C1 segment of cervical spinal cord (tissue), 14 donors: ENCODE measurements at regions not wholly inside any gene's neighbourhood (a gene's known extent, or its start where the extent isn't known, plus 50 kb on each side); places are given as distances from the start of the nearest gene placed in this dataset.

ENCODE experiments used
- DNase-seq, 14 donors: peaks; one replicate each; lab custom pipeline; 2025; lab: John Stamatoyannopoulos, UW

- DNase-seq, result no peak
Measured at GRCh38 chr3:124243177-124243859, 251.4 kb upstream of the ROPN1 start.

DNA sequence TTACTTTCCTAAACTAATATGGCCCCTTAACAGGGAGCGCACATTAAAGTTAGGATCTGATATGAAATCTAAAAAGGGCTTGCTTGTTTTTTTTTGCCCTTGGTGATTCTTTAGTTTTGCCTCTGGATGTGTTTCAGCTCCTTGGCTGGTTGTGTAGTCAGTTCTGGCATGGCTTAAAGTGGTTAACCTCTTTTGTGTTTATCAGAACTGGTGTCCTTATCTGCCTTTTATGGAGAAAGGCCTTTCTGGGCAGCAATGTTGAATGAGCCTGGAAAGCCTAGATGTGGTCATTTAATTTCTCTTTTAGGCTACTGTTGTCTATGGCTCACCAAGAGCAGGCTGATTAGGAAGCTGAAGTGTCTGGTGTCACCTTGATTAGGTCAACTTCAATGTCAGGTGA, 254.5 kb upstream of the ROPN1 start:
- DNase-seq, result no peak

DNA sequence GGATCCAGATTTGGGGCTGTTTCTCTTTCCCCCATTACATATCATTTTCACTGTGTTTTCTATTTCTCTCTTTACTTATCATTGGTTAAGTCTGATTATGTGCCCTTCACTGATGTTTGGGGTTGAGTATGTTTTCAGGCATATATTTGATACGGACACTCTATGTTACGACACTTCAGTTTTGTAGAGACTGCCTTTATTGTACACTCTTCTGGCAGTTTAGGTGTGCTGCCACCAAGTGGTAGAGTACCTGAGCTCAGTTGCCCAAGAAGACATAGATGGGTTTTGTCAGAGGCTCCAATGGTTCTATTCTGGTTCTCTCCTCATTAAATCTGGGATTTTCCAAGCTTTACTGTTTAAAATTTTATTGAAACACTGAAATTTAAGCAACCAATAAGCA, 255.0 kb upstream of the ROPN1 start:
- no peak for DNase-seq

- no peak for DNase-seq
Measured at GRCh38 chr3:124248471-124249028, 256.6 kb upstream of the ROPN1 start.

GRCh38 chr3:124249038-124249437, 257.1 kb upstream of the ROPN1 start:
- no peak for DNase-seq

DNA sequence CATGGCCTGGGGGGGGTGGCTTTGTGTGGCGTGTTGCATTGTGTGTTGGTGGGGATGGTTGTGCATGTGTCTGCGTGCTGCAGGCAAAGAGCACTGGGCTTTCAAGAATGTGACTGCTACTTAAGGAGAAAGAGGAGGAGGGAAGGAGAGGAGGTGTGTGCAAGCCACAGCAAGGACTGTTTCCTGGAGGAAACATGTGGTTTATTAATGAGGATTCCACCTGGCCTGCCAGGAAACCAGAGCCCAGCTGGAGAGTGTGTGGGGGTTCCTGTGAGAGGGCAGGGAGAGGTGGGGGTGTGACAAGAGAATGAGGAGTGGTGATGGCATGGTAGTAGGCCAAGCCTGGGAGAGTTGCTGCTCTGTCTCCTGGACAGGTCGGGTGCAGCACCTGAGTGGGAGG, 258.1 kb upstream of the ROPN1 start:
- DNase-seq, result no peak

DNA sequence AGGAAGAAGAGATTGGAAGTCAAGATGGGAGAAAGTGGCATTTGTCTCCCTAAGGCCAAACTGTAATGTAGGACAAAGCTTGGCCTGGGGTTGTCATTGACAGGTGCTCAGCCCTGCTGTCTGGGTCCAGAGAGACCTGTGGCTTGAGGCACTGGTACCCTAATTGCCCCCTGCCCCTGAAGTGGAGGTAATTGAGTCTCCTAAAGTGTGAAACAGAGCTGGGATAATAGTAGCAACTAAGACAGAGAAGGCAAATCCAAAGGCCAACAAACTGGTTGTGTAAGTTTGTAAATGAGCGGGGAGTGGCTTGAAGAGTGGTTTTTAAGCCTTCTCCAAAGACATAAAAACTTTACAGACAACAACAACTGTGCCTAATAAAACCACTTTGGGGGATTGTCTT, 264.2 kb upstream of the ROPN1 start:
- DNase-seq, result no peak

- DNase-seq, result no peak
Measured at GRCh38 chr3:124256599-124256998, 264.7 kb upstream of the ROPN1 start.

GRCh38 chr3:124257336-124257864, 265.5 kb upstream of the ROPN1 start:
- DNase-seq, result no peak

- peak in 1 of 14 donors; percentile 18 for DNase-seq
Measured at GRCh38 chr3:124258057-124258500, 266.2 kb upstream of the ROPN1 start.

GRCh38 chr3:124260206-124260915, 268.4 kb upstream of the ROPN1 start:
- peak in 4 of 14 donors; percentile 16 to 71 (median 18) for DNase-seq

- no peak for DNase-seq
Measured at GRCh38 chr3:124261306-124261705, 269.4 kb upstream of the ROPN1 start.

GRCh38 chr3:124263168-124263567, 271.2 kb upstream of the ROPN1 start:
- DNase-seq, result peak in 1 of 14 donors; percentile 50

GRCh38 chr3:124264346-124264745, 272.4 kb upstream of the ROPN1 start:
- DNase-seq, result no peak

- DNase-seq, result no peak
Measured at GRCh38 chr3:124266487-124266886, 274.6 kb upstream of the ROPN1 start.

- no peak for DNase-seq
Measured at GRCh38 chr3:124267406-124267805, 275.5 kb upstream of the ROPN1 start.

DNA sequence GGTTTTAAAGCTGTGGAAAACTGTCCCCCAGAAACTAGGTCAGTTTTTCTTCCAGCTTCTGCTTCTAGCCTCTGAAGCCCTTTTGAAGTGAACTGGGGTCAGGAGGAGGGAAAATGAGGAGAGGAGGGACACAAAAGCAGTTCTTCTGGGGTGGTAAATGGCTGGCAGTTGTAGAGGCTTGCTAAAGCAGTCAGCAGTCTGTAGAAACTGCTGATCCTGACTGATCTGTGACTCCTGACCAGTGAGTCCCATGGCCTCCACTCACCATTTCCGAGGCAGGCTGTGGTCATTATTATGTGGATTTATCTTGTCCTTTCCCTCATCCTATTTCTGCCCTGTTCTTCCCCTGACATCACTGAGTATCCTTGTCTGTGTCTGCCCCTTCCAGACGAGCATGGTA, 276.4 kb upstream of the ROPN1 start:
- no peak for DNase-seq

DNA sequence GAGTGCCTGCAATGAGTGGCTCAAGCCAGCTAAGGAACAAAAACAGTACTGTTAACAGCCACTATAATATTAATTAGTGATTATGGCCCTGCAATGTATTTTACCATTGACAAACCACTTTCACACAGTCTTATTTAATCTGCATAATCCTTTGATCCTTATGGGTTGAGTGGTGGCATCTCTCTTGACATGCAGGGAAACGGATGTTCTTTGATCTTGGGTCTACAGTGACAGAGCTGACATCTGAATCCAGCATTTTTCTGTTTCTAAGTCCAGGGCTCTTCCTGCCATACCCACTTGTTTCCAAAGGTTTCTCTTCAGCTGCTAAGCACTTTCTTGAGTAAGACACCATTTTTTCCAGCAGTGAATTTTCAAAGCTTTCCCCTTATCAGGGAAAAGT, 277.7 kb upstream of the ROPN1 start:
- DNase-seq, result no peak

- no peak for DNase-seq
Measured at GRCh38 chr3:124272605-124273151, 280.8 kb upstream of the ROPN1 start.

DNA sequence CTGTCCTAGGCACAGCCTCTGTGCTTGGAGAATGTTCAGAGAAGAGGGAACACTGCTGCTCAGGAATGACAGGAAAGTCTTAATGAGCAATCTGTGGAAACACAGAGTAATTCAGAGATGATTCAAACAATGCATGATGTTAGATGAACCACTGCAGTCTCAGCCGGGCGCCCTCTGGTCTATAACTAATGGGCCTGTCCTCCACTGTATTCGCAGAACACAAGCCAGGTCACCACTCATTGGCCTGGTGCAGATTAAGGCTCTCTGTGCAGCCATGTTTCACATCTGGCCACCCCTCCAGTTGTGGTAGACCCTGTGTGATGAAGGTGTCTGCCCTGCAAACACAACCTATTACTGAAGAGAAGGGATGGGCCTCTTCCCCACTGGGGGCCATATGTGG, 281.7 kb upstream of the ROPN1 start:
- DNase-seq, result no peak

- no peak for DNase-seq
Measured at GRCh38 chr3:124274051-124274450, 282.1 kb upstream of the ROPN1 start.

DNA sequence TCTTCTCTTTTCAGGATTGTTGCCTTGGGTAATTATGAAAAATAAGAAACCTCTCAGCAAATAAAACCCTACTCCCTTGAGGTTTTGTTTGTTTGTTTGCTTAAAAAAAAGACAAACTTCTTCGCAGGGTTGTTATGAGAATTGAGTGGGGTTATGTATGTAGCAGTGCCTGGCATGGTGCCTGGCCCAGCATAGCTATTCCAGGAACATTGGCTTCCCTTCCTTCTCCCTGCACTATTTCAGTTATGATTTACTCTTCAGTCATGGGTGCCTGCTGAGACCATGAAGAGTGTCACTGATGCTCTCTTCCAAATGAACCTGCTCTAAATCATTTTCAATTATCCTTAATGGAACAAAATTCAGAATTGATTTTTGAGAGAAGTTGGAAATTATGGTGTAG, 283.5 kb upstream of the ROPN1 start:
- no peak for DNase-seq
